K562 (cell line): ENCODE measurements at regions not wholly inside any gene's neighbourhood (a gene's known extent, or its start where the extent isn't known, plus 50 kb on each side); places are given as distances from the start of the nearest gene placed in this dataset.
A peak's percentile ranks its signal among the peaks of the same experiment; 100 is the strongest.

Experiments
- ATAC-seq: fragments of 200-7000 bp; cut with Tn5 transposase; 3 replicates; pipeline ENCODE4 v1.9.1; 2020; ENCODE audit warnings: moderate library complexity
- BruUV-seq: library from RNA; stranded (reverse); fragments of 400-500 nt; replicated peaks from 2 replicates; lab custom pipeline; 2021; lab: Mats Ljungman, UMichigan
- CTCF ChIA-PET: fragments of 300-600 bp; formaldehyde crosslinking; extraction: SDS; loops from one replicate; lab custom pipeline; 2021; ENCODE audit warnings: low intra/inter-chr PET ratio; lab: Yijun Ruan, JAX
- POLR2A ChIA-PET: fragments of 300-600, 350-650 bp; sonication (Branson Sonifier 250); formaldehyde crosslinking; extraction: SDS; loops from one replicate; lab custom pipeline; 2021; ENCODE audit warnings: antibody characterized with exemption, inconsistent platforms; lab: Yijun Ruan, JAX
- DNase-seq, 4 experiments: peaks; one replicate each; pipeline versions ENCODE4 v3.0.0 to v3.0.0-alpha.2; 2011 to 2018; ENCODE audit warnings: low spot score in 3 of 4, mixed read lengths in 3 of 4; ENCODE audit errors: extremely low read depth in 1 of 4
- FAIRE-seq: peaks from 2 replicates; lab custom pipeline; 2011; peaks lifted over from hg19 to GRCh38; lab: Jason Lieb, UNC
- H2AFZ ChIP-seq: 2 replicates; pipeline ENCODE4 v1.6.0; 2011; ENCODE audit warnings: low read depth, low read length, control low read depth, inconsistent platforms
- H3K27ac ChIP-seq: fragments of 200-600 bp; 3 replicates; pipeline ENCODE4 v1.8.0; 2011; ENCODE audit warnings: low read depth, mild to moderate bottlenecking, control low read depth, inconsistent platforms, low read length, moderate library complexity, mixed read lengths; ENCODE audit errors: extremely low read depth
- H3K27me3 ChIP-seq, 2 experiments: fragments of 300-600 bp in 1 of 2; 2 replicates in 1 of 2; 3 replicates in 1 of 2; pipeline versions ENCODE4 v1.6.0 to v1.8.0; 2011; ENCODE audit warnings: inconsistent platforms in 2 of 2, low read length in 2 of 2, mild to moderate bottlenecking in 1 of 2, mixed read lengths in 1 of 2, moderate library complexity in 1 of 2; ENCODE audit not compliant: control insufficient read depth in 2 of 2, insufficient read depth in 2 of 2
- H3K36me3 ChIP-seq: fragments of 300-600 bp; 3 replicates; pipeline ENCODE4 v1.8.0; 2011; ENCODE audit warnings: mild to moderate bottlenecking, low read length, inconsistent platforms; ENCODE audit not compliant: control insufficient read depth, insufficient read depth
- H3K4me1 ChIP-seq, 2 experiments: fragments of 200-600 bp in 1 of 2; replicated peaks in 1 of 2; 2 replicates in 1 of 2; 3 replicates in 1 of 2; pipeline versions ENCODE4 v1.5.1 to v1.8.0; 2011; ENCODE audit warnings: inconsistent platforms in 2 of 2, low read length in 2 of 2, mild to moderate bottlenecking in 1 of 2, mixed read lengths in 1 of 2, moderate library complexity in 1 of 2; ENCODE audit not compliant: control insufficient read depth in 2 of 2, insufficient read depth in 2 of 2
- H3K4me2 ChIP-seq: 2 replicates; pipeline ENCODE4 v1.6.1; 2011; ENCODE audit warnings: low read length, control low read depth, inconsistent platforms, mixed read lengths; ENCODE audit not compliant: insufficient read depth
- H3K4me3 ChIP-seq: fragments of 200-600 bp; sonication (generic), shearing (Covaris generic); 2 replicates; pipeline ENCODE4 v1.5.1; 2016; ENCODE audit warnings: control low read depth, inconsistent platforms
- H3K79me2 ChIP-seq: fragments of 200-600 bp; 3 replicates; pipeline ENCODE4 v1.8.0; 2011; ENCODE audit warnings: low read length, inconsistent platforms; ENCODE audit not compliant: control insufficient read depth, insufficient read depth
- H3K9ac ChIP-seq, 2 experiments: 2 replicates each; pipeline versions ENCODE4 v1.6.0 to v1.6.1; 2011; ENCODE audit warnings: low read depth in 2 of 2, low read length in 2 of 2, control low read depth in 1 of 2, inconsistent platforms in 1 of 2, mild to moderate bottlenecking in 1 of 2, mixed read lengths in 1 of 2; ENCODE audit not compliant: insufficient read depth in 1 of 2
- H3K9me1 ChIP-seq: one replicate; pipeline ENCODE4 v1.6.0; 2011; ENCODE audit warnings: inconsistent platforms, mild to moderate bottlenecking, low read length, moderate library complexity; ENCODE audit not compliant: control insufficient read depth, insufficient read depth
- H3K9me3 ChIP-seq: replicated peaks from 2 replicates; pipeline ENCODE4 v1.5.1; 2011; ENCODE audit warnings: low read depth, low read length, inconsistent platforms; ENCODE audit not compliant: control insufficient read depth, insufficient read depth
- H4K20me1 ChIP-seq: replicated peaks from 2 replicates; pipeline ENCODE4 v1.6.1; 2011; ENCODE audit warnings: low read length, inconsistent platforms, mixed read lengths; ENCODE audit not compliant: control insufficient read depth, insufficient read depth
- ATF1 ChIP-seq, 2 experiments: fragments of 450-650 bp in 1 of 2; IDR thresholded peaks; 2 replicates each; pipeline ENCODE4 v1.6.1; 2016; ENCODE audit warnings: missing compliant biosample characterization in 1 of 2, missing genetic modification characterization in 1 of 2
- DPF2 ChIP-seq: fragments of 450-650 bp; IDR thresholded peaks from 2 replicates; pipeline ENCODE4 v1.6.1; 2016
- MIER1 ChIP-seq: fragments of 450-650 bp; IDR thresholded peaks from 2 replicates; pipeline ENCODE4 v1.6.1; 2016; ENCODE audit warnings: antibody characterized with exemption, mild to moderate bottlenecking, low read depth
- RAD51 ChIP-seq: fragments of 450-650 bp; IDR thresholded peaks from 2 replicates; pipeline ENCODE4 v1.7.1; 2016; ENCODE audit warnings: low read depth, mild to moderate bottlenecking, borderline replicate concordance
- RBM25 ChIP-seq: fragments of 200-400 bp; formaldehyde crosslinking; IDR thresholded peaks from 2 replicates; pipeline ENCODE4 v1.6.1; 2018; ENCODE audit warnings: low read length, low read depth, moderate library complexity; ENCODE audit not compliant: severe bottlenecking
- UBTF ChIP-seq, 2 experiments: IDR thresholded peaks; 2 replicates each; pipeline ENCODE4 v1.6.1; 2012; ENCODE audit warnings: improper control_type of control experiment in 2 of 2, low read depth in 2 of 2, low read length in 2 of 2, borderline replicate concordance in 1 of 2
- ZNF717 ChIP-seq: fragments of 250-450 bp; sonication (Bioruptor Pico); IDR thresholded peaks from 2 replicates; pipeline ENCODE4 v1.5.0; 2021
- WGBS: fragments of 100-300 bp; shearing (Covaris generic); methylation state at CpG from one replicate; pipeline ENCODE4 v1.1.6; 2016; ENCODE audit warnings: low coverage, mixed read lengths; ENCODE audit not compliant: insufficient coverage; ENCODE audit errors: missing lambda C conversion rate; 5-methylcytosine and 5-hydroxymethylcytosine counted together
- in situ Hi-C: fragments of 300-500 bp; cut with MboI; formaldehyde crosslinking; loops from 4 replicates; pipeline ENCODE4 v1.15.0; 2018; ENCODE audit warnings: inconsistent platforms, mixed read lengths
- intact Hi-C: fragments of 100-400 bp; cut with micrococcal nuclease; formaldehyde crosslinking; loops from 2 replicates; pipeline ENCODE4 v1.14.2; 2022

- Histone ChIP-seq H4K20me1 (no peaks in the 10 kb centered on the region), H3K4me1 (no peaks in the 10 kb centered on the region), H3K27me3 (no peaks in the 10 kb centered on the region; a peak in 1 of 5 replicates), H3K9me1 (no peaks in the 10 kb centered on the region), H2AFZ (no peak overlapping the region), H3K27ac (no peak overlapping the region), H3K9me3 (no peaks in the 10 kb centered on the region), H3K4me2 (no peak overlapping the region), H3K9ac (no peak overlapping the region), H3K36me3 (no peaks in the 10 kb centered on the region), H3K4me3 (no peak overlapping the region), H3K79me2 (no peaks in the 10 kb centered on the region)
- 0% methylated on average over 3 of the region's 3 CpGs for WGBS
- POLR2A ChIA-PET = no interaction called here
- no TSS peak for BruUV-seq
- FAIRE-seq (no peak), DNase-seq (no peak), ATAC-seq (no peak)
- in situ Hi-C loops (no loop called here), intact Hi-C loops (no loop called here)
- TF ChIP-seq DPF2 = no peak
- TF ChIP-seq RBM25 = peak; percentile 53
- CTCF ChIA-PET = no interaction called here
Measured at GRCh38 chr16:5557448-5557847, 459.9 kb upstream of the EEF2KMT start.

GRCh38 chr16:5556158-5556810 is 458.7 kb upstream of the EEF2KMT start:
- no TSS peak for BruUV-seq

More at GRCh38 chr16:5556158-5556810, 458.7 kb upstream of the EEF2KMT start:
- 4% methylated on average over 13 of the region's 13 CpGs for WGBS
- no peak overlapping the region for H3K4me3 ChIP-seq
- no peaks in the 10 kb centered on the region for H4K20me1 ChIP-seq
- DNase-seq (no peak), ATAC-seq (no peak), FAIRE-seq (no peak)
- H3K27me3 ChIP-seq = no peaks in the 10 kb centered on the region; a peak in 1 of 5 replicates
- no peak for TF ChIP-seq UBTF (IDR thresholded peaks at IDR 0.05; ENCODE audit: borderline replicate concordance in 1 of 2, low read depth in 2 of 2, low read length in 2 of 2)
- TF ChIP-seq RAD51 = no peak
- TF ChIP-seq ZNF717 (CRISPR knock-in tag) = no peak
- TF ChIP-seq MIER1 = no peak
- no peak for TF ChIP-seq ATF1 (CRISPR knock-in tag; IDR thresholded peaks at IDR 0.05)
- TF ChIP-seq ATF1 (tag; IDR thresholded peaks at IDR 0.05) = no peak
- H3K9me3 ChIP-seq = no peaks in the 10 kb centered on the region
- no peak overlapping the region for H3K27ac ChIP-seq
- in situ Hi-C loops (no loop called here), intact Hi-C loops (no loop called here)
- H3K4me2 ChIP-seq = no peak overlapping the region
- H3K4me1 ChIP-seq = no peaks in the 10 kb centered on the region
- H3K9me1 ChIP-seq = no peaks in the 10 kb centered on the region
- POLR2A ChIA-PET = no interaction called here
- no peaks in the 10 kb centered on the region for H3K36me3 ChIP-seq
- H3K9ac ChIP-seq = no peak overlapping the region
- H3K79me2 ChIP-seq = no peaks in the 10 kb centered on the region
- H2AFZ ChIP-seq = no peak overlapping the region
- CTCF ChIA-PET = no interaction called here
